A549 (cell line): ENCODE measurements at regions not wholly inside any gene's neighbourhood (a gene's known extent, or its start where the extent isn't known, plus 50 kb on each side); places are given as distances from the start of the nearest gene placed in this dataset.

Source experiments
- ATAC-seq, 2 experiments: fragments of 200-7000 bp in 1 of 2; fragments of >200 bp in 1 of 2; cut with Nextera tagmentation in 1 of 2; cut with Tn5 transposase in 1 of 2; 3 replicates each; pipeline versions ENCODE4 v1.8.0 to v1.9.1; 2018 to 2020; ENCODE audit warnings: mild to moderate bottlenecking in 1 of 2, moderate library complexity in 1 of 2
- CTCF ChIA-PET: fragments of 300-600 bp; sonication (Branson Sonifier 250); formaldehyde crosslinking; extraction: SDS; loops from one replicate; lab custom pipeline; 2021; ENCODE audit warnings: antibody characterized with exemption, inconsistent platforms; lab: Yijun Ruan, JAX
- POLR2A ChIA-PET: fragments of 350-600 bp; formaldehyde crosslinking; extraction: SDS; loops from one replicate; lab custom pipeline; 2021; ENCODE audit warnings: antibody characterized with exemption, inconsistent platforms; lab: Yijun Ruan, JAX
- DNase-seq, 2 experiments: peaks; one replicate each; pipeline versions ENCODE4 v3.0.0 to v3.0.0-alpha.2; 2011 to 2016; ENCODE audit warnings: low read depth in 1 of 2, low spot score in 1 of 2
- FAIRE-seq: peaks from 2 replicates; lab custom pipeline; 2011; peaks lifted over from hg19 to GRCh38; lab: Jason Lieb, UNC
- H3K27ac ChIP-seq, 2 experiments: fragments of >200 bp; sonication (Bioruptor Twin); formaldehyde crosslinking; 3 replicates each; pipeline ENCODE4 v1.5.1; 2016 to 2017
- H3K4me1 ChIP-seq: fragments of >200 bp; sonication (Bioruptor Twin); formaldehyde crosslinking; 3 replicates; pipeline ENCODE4 v1.6.1; 2016
- H3K4me2 ChIP-seq: fragments of >200 bp; sonication (Bioruptor Twin); formaldehyde crosslinking; 3 replicates; pipeline ENCODE4 v1.6.1; 2016
- H3K4me3 ChIP-seq: fragments of >200 bp; sonication (Bioruptor Twin); formaldehyde crosslinking; 3 replicates; pipeline ENCODE4 v1.5.1; 2016
- H3K9me3 ChIP-seq: fragments of >200 bp; sonication (Bioruptor Twin); formaldehyde crosslinking; 3 replicates; pipeline ENCODE4 v1.6.1; 2016
- ATOH8 ChIP-seq: fragments of 250-450 bp; sonication (Bioruptor Pico); IDR thresholded peaks from 2 replicates; pipeline ENCODE4 v1.5.0; 2020; ENCODE audit warnings: low read depth, mild to moderate bottlenecking, moderate library complexity
- BHLHE40 ChIP-seq: IDR thresholded peaks from 2 replicates; pipeline ENCODE4 v1.6.1; 2012; ENCODE audit warnings: low read depth, low read length, inconsistent platforms
- CEBPB ChIP-seq, 2 experiments: fragments of >200 bp in 1 of 2; sonication (Bioruptor Twin) in 1 of 2; formaldehyde crosslinking in 1 of 2; IDR thresholded peaks; 2 replicates each; pipeline ENCODE4 v1.6.1; 2012 to 2016
- CHD4 ChIP-seq: fragments of 200-600 bp; sonication (generic); IDR thresholded peaks from 2 replicates; pipeline ENCODE4 v1.6.1; 2016; ENCODE audit warnings: antibody characterized with exemption, mild to moderate bottlenecking, borderline replicate concordance
- EHF ChIP-seq: fragments of 250-450 bp; sonication (Bioruptor Pico); IDR thresholded peaks from 2 replicates; pipeline ENCODE4 v1.5.0; 2020; ENCODE audit warnings: mild to moderate bottlenecking
- EP300 ChIP-seq, 2 experiments: fragments of >200 bp; sonication (Bioruptor Twin); formaldehyde crosslinking; IDR thresholded peaks; 2 replicates in 1 of 2; 3 replicates in 1 of 2; pipeline ENCODE4 v1.6.1; 2016 to 2017
- ESRRA ChIP-seq: fragments of 150-350 bp; IDR thresholded peaks from 2 replicates; pipeline ENCODE4 v1.6.1; 2014; ENCODE audit warnings: mild to moderate bottlenecking, low read length, borderline replicate concordance
- FOSB ChIP-seq: fragments of 250-450 bp; sonication (Bioruptor Pico); IDR thresholded peaks from 2 replicates; pipeline ENCODE4 v1.5.0; 2020; ENCODE audit warnings: mild to moderate bottlenecking, moderate library complexity
- FOXS1 ChIP-seq: fragments of 250-450 bp; sonication (Bioruptor Pico); IDR thresholded peaks from 2 replicates; pipeline ENCODE4 v1.5.0; 2020; ENCODE audit warnings: mild to moderate bottlenecking, moderate library complexity
- GATA3 ChIP-seq: IDR thresholded peaks from 2 replicates; pipeline ENCODE4 v1.6.1; 2012; ENCODE audit warnings: borderline replicate concordance
- HDAC2 ChIP-seq: fragments of 200-600 bp; sonication (generic); IDR thresholded peaks from 2 replicates; pipeline ENCODE4 v1.6.1; 2016
- HEYL ChIP-seq: fragments of 250-450 bp; sonication (Bioruptor Pico); IDR thresholded peaks from 2 replicates; pipeline ENCODE4 v1.8.0; 2021; ENCODE audit warnings: mild to moderate bottlenecking, moderate library complexity
- HOXB13 ChIP-seq: fragments of 250-450 bp; sonication (Bioruptor Pico); IDR thresholded peaks from 2 replicates; pipeline ENCODE4 v1.5.0; 2020; ENCODE audit warnings: low read depth, mild to moderate bottlenecking, moderate library complexity
- HOXB5 ChIP-seq: fragments of 250-450 bp; sonication (Bioruptor Pico); IDR thresholded peaks from 2 replicates; pipeline ENCODE4 v1.5.0; 2020; ENCODE audit warnings: mild to moderate bottlenecking, moderate library complexity
- KDM5A ChIP-seq: fragments of 200-600 bp; sonication (generic); IDR thresholded peaks from 2 replicates; pipeline ENCODE4 v1.6.1; 2016; ENCODE audit warnings: antibody characterized with exemption, mild to moderate bottlenecking
- PHF8 ChIP-seq: fragments of 200-600 bp; sonication (generic); IDR thresholded peaks from 2 replicates; pipeline ENCODE4 v1.6.1; 2016; ENCODE audit warnings: low read depth, mild to moderate bottlenecking, antibody characterized with exemption, moderate library complexity, borderline replicate concordance
- RCOR1 ChIP-seq: fragments of 150-350 bp; IDR thresholded peaks from 2 replicates; pipeline ENCODE4 v1.6.1; 2014; ENCODE audit warnings: antibody characterized with exemption, low read length, low read depth
- SREBF2 ChIP-seq: fragments of 450-650 bp; IDR thresholded peaks from 2 replicates; pipeline ENCODE4 v1.6.1; 2014; ENCODE audit warnings: mild to moderate bottlenecking, moderate library complexity
- ZC3H11A ChIP-seq: fragments of 450-650 bp; IDR thresholded peaks from 2 replicates; pipeline ENCODE4 v1.6.1; 2014; ENCODE audit warnings: antibody characterized with exemption, mild to moderate bottlenecking
- ZFP36 ChIP-seq: fragments of 450-650 bp; IDR thresholded peaks from 2 replicates; pipeline ENCODE4 v1.6.1; 2014; ENCODE audit warnings: borderline replicate concordance; ENCODE audit not compliant: partially characterized antibody
- ZNF302 ChIP-seq: fragments of 250-450 bp; sonication (Bioruptor Pico); IDR thresholded peaks from 2 replicates; pipeline ENCODE4 v1.9.0; 2021; ENCODE audit warnings: inconsistent platforms, mild to moderate bottlenecking, moderate library complexity
- ZSCAN20 ChIP-seq: fragments of 250-450 bp; sonication (Bioruptor Pico); IDR thresholded peaks from 2 replicates; pipeline ENCODE4 v1.8.0; 2022; ENCODE audit warnings: mild to moderate bottlenecking, moderate library complexity
- WGBS: methylation state at CpG from one replicate; pipeline ENCODE4 v1.1.6; 2017; ENCODE audit errors: missing lambda C conversion rate; 5-methylcytosine and 5-hydroxymethylcytosine counted together
- TF ChIP-seq, protein P1 (sequence below): fragments of 250-450 bp; sonication (Bioruptor Pico); IDR thresholded peaks from 2 replicates; pipeline ENCODE4 v1.5.0; 2021; ENCODE audit warnings: mild to moderate bottlenecking, moderate library complexity, borderline replicate concordance
- TF ChIP-seq, protein P2 (sequence below): IDR thresholded peaks from 2 replicates; pipeline ENCODE4 v1.6.1; 2012; ENCODE audit warnings: low read depth, borderline replicate concordance
- TF ChIP-seq, protein P3 (sequence below): fragments of >200 bp; sonication (Bioruptor Twin); formaldehyde crosslinking; IDR thresholded peaks from 2 replicates; pipeline ENCODE4 v1.6.1; 2016
- TF ChIP-seq, protein P4 (sequence below): fragments of 200-600 bp; sonication (generic); IDR thresholded peaks from 2 replicates; pipeline ENCODE4 v1.6.1; 2016; ENCODE audit warnings: antibody characterized with exemption, mild to moderate bottlenecking, moderate library complexity
- TF ChIP-seq, protein P5 (sequence below): IDR thresholded peaks from 2 replicates; pipeline ENCODE4 v1.6.1; 2012

DNA sequence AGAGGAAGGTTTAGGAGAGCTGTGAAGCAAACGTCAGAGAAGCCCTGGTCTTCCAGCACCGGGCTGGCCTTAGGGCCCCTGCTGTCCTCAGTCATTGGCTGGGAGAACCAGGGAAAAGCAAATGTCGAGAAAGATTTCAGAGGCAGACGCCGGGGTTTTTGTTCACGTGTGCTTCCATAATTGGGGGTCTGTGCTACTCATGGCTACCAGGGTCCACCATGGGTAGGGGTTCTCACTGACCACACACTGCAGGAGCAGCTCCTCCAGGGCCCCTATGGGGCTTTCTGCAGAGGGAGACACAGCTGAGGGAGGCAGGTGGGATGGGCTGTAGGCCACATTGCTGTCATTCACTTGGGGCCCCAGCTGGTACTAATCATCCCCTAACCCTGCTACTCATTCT, 291.8 kb upstream of the FOXQ1 start:
- DNase-seq, result no peak
- ChIA-PET POLR2A (no interaction called here), CTCF (interaction anchor here (1.0 kb wide), 1 partner anchor 292 kb away, joined by 3 read pairs; the partner anchor contains the start of gene FOXQ1)
- Histone ChIP-seq H3K4me1 (peaks cover 12% of the 10 kb centered on the region), H3K27ac (no peak overlapping the region), H3K4me2 (no peak overlapping the region), H3K4me3 (no peak overlapping the region), H3K9me3 (no peaks in the 10 kb centered on the region)
- WGBS, result 56% methylated on average over 6 of the region's 6 CpGs
- no peak for ATAC-seq
- FAIRE-seq, result no peak
- TF ChIP-seq SREBF2 (no peak), KDM5A (no peak), EP300 (IDR thresholded peaks at IDR 0.05) (no peak), FOXS1 (CRISPR knock-in tag) (no peak), CHD4 (no peak), ESRRA (no peak), ZC3H11A (no peak), ZFP36 (no peak), CEBPB (IDR thresholded peaks at IDR 0.05) (no peak), ZNF302 (CRISPR knock-in tag) (no peak), EHF (CRISPR knock-in tag) (no peak), RCOR1 (no peak)
- TF ChIP-seq, protein P1, sequence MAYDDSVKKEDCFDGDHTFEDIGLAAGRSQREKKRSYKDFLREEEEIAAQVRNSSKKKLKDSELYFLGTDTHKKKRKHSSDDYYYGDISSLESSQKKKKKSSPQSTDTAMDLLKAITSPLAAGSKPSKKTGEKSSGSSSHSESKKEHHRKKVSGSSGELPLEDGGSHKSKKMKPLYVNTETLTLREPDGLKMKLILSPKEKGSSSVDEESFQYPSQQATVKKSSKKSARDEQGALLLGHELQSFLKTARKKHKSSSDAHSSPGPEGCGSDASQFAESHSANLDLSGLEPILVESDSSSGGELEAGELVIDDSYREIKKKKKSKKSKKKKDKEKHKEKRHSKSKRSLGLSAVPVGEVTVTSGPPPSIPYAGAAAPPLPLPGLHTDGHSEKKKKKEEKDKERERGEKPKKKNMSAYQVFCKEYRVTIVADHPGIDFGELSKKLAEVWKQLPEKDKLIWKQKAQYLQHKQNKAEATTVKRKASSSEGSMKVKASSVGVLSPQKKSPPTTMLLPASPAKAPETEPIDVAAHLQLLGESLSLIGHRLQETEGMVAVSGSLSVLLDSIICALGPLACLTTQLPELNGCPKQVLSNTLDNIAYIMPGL, result no peak
- TF ChIP-seq, protein P2, sequence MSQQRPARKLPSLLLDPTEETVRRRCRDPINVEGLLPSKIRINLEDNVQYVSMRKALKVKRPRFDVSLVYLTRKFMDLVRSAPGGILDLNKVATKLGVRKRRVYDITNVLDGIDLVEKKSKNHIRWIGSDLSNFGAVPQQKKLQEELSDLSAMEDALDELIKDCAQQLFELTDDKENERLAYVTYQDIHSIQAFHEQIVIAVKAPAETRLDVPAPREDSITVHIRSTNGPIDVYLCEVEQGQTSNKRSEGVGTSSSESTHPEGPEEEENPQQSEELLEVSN, result no peak

- H3K4me2 ChIP-seq, result no peak overlapping the region
- DNase-seq (no peak), ATAC-seq (no peak)
- 60% methylated on average over 3 of the region's 3 CpGs for WGBS
- POLR2A ChIA-PET, result no interaction called here
- TF ChIP-seq BHLHE40 (no peak), ATOH8 (CRISPR knock-in tag) (no peak), FOSB (CRISPR knock-in tag) (no peak), HOXB5 (CRISPR knock-in tag) (no peak)
- TF ChIP-seq, all 56 proteins: peak for 0
- Histone ChIP-seq H3K4me3 (no peak overlapping the region), H3K9me3 (0 out of 3 replicates have a peak, but pooled peaks cover 4% of the 10 kb centered on the region), H3K27ac (no peak overlapping the region), H3K4me1 (no peaks in the 10 kb centered on the region)
- CTCF ChIA-PET, result interaction anchor here (1.5 kb wide), 1 partner anchor 10 kb away, joined by 3 read pairs; no protein-coding TSS in a partner anchor
- FAIRE-seq, result no peak
These were observed 293.9 kb upstream of the FOXQ1 start for GRCh38 chr6:1018041-1018440.

DNA sequence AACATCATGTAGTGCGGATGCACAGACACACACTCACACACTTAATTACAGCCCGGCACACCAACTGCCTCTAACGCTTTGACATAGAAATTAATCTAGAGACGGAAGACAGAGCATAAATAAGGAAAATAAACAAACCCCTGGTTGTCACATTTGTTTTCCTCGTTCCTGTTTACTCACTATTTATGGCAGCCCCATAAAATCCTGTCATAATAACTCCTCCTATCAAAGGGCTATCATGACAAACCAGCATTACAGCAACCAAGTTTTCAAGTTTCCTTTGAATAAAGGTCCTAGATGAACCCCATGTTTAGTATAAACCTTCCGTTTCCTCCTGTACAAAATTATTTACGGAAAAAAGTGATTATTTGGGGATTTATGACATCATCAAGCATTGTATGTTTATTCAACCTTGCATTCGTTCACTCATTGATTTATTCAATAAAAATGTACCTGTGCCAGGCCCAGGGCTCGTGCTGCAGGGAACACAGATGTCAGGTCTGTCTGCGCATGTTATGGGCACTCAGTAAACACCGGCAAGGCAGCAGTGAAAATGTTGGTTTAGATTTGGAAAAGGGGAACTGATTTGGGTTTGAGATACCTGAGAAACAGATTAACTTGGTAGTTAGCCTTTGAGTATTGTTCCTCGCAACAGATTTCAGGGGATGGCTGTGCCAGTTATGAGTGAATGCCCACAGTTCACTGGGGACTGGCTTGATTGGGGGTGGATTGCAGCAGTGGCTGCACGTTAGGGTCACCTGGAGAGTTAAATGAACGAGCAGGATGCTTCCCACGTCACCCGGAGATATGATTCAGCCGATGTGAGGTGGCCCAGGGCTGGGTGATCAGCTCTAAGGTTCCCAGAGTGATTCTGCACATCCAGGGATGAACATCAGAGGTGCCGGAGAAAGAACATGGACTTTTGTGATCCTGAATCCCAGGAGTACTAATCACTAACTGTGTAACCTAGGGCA, 295.3 kb upstream of the FOXQ1 start:
- WGBS, result 60% methylated on average over 15 of the region's 18 CpGs
- H3K4me2 ChIP-seq, result no peak overlapping the region
- ATAC-seq, result no peak
- POLR2A ChIA-PET, result no interaction called here
- CTCF ChIA-PET, result interaction anchor here (1.5 kb wide), 1 partner anchor 12 kb away, joined by 3 read pairs; no protein-coding TSS in a partner anchor
- no peak for DNase-seq
- no peaks in the 10 kb centered on the region for H3K4me1 ChIP-seq
- H3K4me3 ChIP-seq, result no peak overlapping the region
- FAIRE-seq, result no peak
- 0 out of 3 replicates have a peak, but pooled peaks cover 4% of the 10 kb centered on the region for H3K9me3 ChIP-seq
- H3K27ac ChIP-seq, result no peak overlapping the region
- TF ChIP-seq HOXB13 (CRISPR knock-in tag) (no peak), GATA3 (no peak), PHF8 (no peak), EP300 (IDR thresholded peaks at IDR 0.05) (no peak), CEBPB (IDR thresholded peaks at IDR 0.05) (no peak), HEYL (CRISPR knock-in tag) (no peak), HDAC2 (no peak), SREBF2 (no peak), ZSCAN20 (no peak)
- TF ChIP-seq, protein P3, sequence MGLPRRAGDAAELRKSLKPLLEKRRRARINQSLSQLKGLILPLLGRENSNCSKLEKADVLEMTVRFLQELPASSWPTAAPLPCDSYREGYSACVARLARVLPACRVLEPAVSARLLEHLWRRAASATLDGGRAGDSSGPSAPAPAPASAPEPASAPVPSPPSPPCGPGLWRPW, result no peak
- TF ChIP-seq, protein P4, sequence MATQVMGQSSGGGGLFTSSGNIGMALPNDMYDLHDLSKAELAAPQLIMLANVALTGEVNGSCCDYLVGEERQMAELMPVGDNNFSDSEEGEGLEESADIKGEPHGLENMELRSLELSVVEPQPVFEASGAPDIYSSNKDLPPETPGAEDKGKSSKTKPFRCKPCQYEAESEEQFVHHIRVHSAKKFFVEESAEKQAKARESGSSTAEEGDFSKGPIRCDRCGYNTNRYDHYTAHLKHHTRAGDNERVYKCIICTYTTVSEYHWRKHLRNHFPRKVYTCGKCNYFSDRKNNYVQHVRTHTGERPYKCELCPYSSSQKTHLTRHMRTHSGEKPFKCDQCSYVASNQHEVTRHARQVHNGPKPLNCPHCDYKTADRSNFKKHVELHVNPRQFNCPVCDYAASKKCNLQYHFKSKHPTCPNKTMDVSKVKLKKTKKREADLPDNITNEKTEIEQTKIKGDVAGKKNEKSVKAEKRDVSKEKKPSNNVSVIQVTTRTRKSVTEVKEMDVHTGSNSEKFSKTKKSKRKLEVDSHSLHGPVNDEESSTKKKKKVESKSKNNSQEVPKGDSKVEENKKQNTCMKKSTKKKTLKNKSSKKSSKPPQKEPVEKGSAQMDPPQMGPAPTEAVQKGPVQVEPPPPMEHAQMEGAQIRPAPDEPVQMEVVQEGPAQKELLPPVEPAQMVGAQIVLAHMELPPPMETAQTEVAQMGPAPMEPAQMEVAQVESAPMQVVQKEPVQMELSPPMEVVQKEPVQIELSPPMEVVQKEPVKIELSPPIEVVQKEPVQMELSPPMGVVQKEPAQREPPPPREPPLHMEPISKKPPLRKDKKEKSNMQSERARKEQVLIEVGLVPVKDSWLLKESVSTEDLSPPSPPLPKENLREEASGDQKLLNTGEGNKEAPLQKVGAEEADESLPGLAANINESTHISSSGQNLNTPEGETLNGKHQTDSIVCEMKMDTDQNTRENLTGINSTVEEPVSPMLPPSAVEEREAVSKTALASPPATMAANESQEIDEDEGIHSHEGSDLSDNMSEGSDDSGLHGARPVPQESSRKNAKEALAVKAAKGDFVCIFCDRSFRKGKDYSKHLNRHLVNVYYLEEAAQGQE, result no peak
- TF ChIP-seq, protein P5, sequence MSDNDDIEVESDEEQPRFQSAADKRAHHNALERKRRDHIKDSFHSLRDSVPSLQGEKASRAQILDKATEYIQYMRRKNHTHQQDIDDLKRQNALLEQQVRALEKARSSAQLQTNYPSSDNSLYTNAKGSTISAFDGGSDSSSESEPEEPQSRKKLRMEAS, result no peak
